CD14-positive monocyte (primary cell): ENCODE measurements at regions not wholly inside any gene's neighbourhood (a gene's known extent, or its start where the extent isn't known, plus 50 kb on each side); places are given as distances from the start of the nearest gene placed in this dataset.

ENCODE experiments used
- DNase-seq, 3 donors: peaks; one replicate each; pipeline ENCODE4 v3.0.0-alpha.2; 2011 to 2022
- H2AFZ ChIP-seq: 2 replicates; pipeline ENCODE4 v1.6.0; 2012; ENCODE audit warnings: mild to moderate bottlenecking, low read depth, low read length, inconsistent platforms; ENCODE audit not compliant: insufficient read depth, poor library complexity, severe bottlenecking
- H3K27ac ChIP-seq, 2 donors: 1 replicate in 1 of 2; 2 replicates in 1 of 2; pipeline ENCODE4 v1.5.1; 2012 to 2013; ENCODE audit warnings: low read length in 2 of 2, control low read depth in 1 of 2, inconsistent platforms in 1 of 2, low read depth in 1 of 2, mild to moderate bottlenecking in 1 of 2
- H3K27me3 ChIP-seq, 2 donors: one replicate each; pipeline versions ENCODE4 v1.6.0 to v1.6.1; 2011 to 2013; ENCODE audit warnings: low read length in 2 of 2; ENCODE audit not compliant: control insufficient read depth in 2 of 2, insufficient read depth in 2 of 2
- H3K36me3 ChIP-seq, 2 donors: replicated peaks in 1 of 2; 1 replicate in 1 of 2; 2 replicates in 1 of 2; pipeline versions ENCODE4 v1.5.1 to v1.6.1; 2012 to 2013; ENCODE audit warnings: low read length in 2 of 2, control low read depth in 1 of 2, inconsistent platforms in 1 of 2, mild to moderate bottlenecking in 1 of 2; ENCODE audit not compliant: insufficient read depth in 2 of 2, control insufficient read depth in 1 of 2
- H3K4me1 ChIP-seq, 2 donors: 1 replicate in 1 of 2; 2 replicates in 1 of 2; pipeline versions ENCODE4 v1.5.1 to v1.6.1; 2012 to 2013; ENCODE audit warnings: low read length in 2 of 2, control low read depth in 1 of 2, inconsistent platforms in 1 of 2, mild to moderate bottlenecking in 1 of 2, moderate library complexity in 1 of 2; ENCODE audit not compliant: insufficient read depth in 2 of 2, control insufficient read depth in 1 of 2
- H3K4me2 ChIP-seq: replicated peaks from 2 replicates; pipeline ENCODE3; 2012; ENCODE audit warnings: low read length, moderate library complexity, mild to moderate bottlenecking; ENCODE audit not compliant: poor library complexity, severe bottlenecking; ENCODE audit errors: extremely low read depth
- H3K4me3 ChIP-seq, 3 experiments: fragments of 200-600 bp in 1 of 3; sonication (generic) in 1 of 3; replicated peaks in 1 of 3; 1 replicate in 2 of 3; 2 replicates in 1 of 3; pipeline ENCODE4 v1.5.1; 2011 to 2013; ENCODE audit warnings: low read length in 3 of 3, mild to moderate bottlenecking in 3 of 3, control low read depth in 2 of 3, low read depth in 2 of 3, inconsistent platforms in 1 of 3, moderate library complexity in 1 of 3
- H3K79me2 ChIP-seq: 2 replicates; pipeline ENCODE4 v1.6.0; 2012; ENCODE audit warnings: mild to moderate bottlenecking, control low read depth, inconsistent platforms, low read length, moderate library complexity; ENCODE audit not compliant: insufficient read depth
- H3K9ac ChIP-seq: 2 replicates; pipeline ENCODE4 v1.6.0; 2017; ENCODE audit warnings: low read length, mild to moderate bottlenecking; ENCODE audit not compliant: insufficient read depth, poor library complexity, severe bottlenecking
- H3K9me3 ChIP-seq, 2 donors: replicated peaks in 1 of 2; 1 replicate in 1 of 2; 2 replicates in 1 of 2; pipeline versions ENCODE4 v1.5.1 to v1.6.1; 2012 to 2013; ENCODE audit warnings: low read length in 2 of 2, control low read depth in 1 of 2; ENCODE audit not compliant: control insufficient read depth in 1 of 2, insufficient read depth in 1 of 2
- H4K20me1 ChIP-seq: 2 replicates; pipeline ENCODE4 v1.6.0; 2012; ENCODE audit warnings: mild to moderate bottlenecking, low read length, control low read depth, moderate library complexity; ENCODE audit not compliant: insufficient read depth
- H3K27ac Mint-ChIP-seq, 7 donors: one replicate each; pipeline ENCODE4 v1.8.0; 2020; ENCODE audit warnings: mild to moderate bottlenecking in 7 of 7, mixed read lengths in 7 of 7, moderate library complexity in 6 of 7, inconsistent platforms in 2 of 7
- H3K27me3 Mint-ChIP-seq, 3 donors: one replicate each; pipeline ENCODE4 v1.8.0; 2021 to 2022; ENCODE audit warnings: low read depth in 3 of 3, mild to moderate bottlenecking in 3 of 3, mixed read lengths in 3 of 3, moderate library complexity in 3 of 3, inconsistent platforms in 1 of 3
- H3K36me3 Mint-ChIP-seq, 2 donors: one replicate each; pipeline ENCODE4 v1.8.0; 2020; ENCODE audit warnings: mixed read lengths in 2 of 2, inconsistent platforms in 1 of 2, mild to moderate bottlenecking in 1 of 2
- H3K4me1 Mint-ChIP-seq: one replicate; pipeline ENCODE4 v1.8.0; 2020; ENCODE audit warnings: mild to moderate bottlenecking, mixed read lengths
- H3K4me3 Mint-ChIP-seq, 2 donors: one replicate each; pipeline ENCODE4 v1.8.0; 2020; ENCODE audit warnings: mild to moderate bottlenecking in 2 of 2, mixed read lengths in 2 of 2, moderate library complexity in 1 of 2
- H3K9me3 Mint-ChIP-seq, 7 donors: one replicate each; pipeline ENCODE4 v1.8.0; 2020 to 2022; ENCODE audit warnings: mixed read lengths in 7 of 7, mild to moderate bottlenecking in 6 of 7, moderate library complexity in 6 of 7, inconsistent platforms in 2 of 7
- WGBS: methylation state at CpG from one replicate; pipeline ENCODE4 v1.1.5; 2013; ENCODE audit warnings: missing lambda C conversion rate; ENCODE audit not compliant: insufficient coverage; 5-methylcytosine and 5-hydroxymethylcytosine counted together
- intact Hi-C, 2 donors: fragments of 100-400 bp; cut with micrococcal nuclease; formaldehyde crosslinking; loops; one replicate each; pipeline versions ENCODE4 v1.15.0 to v1.15.1; 2023
- TF ChIP-seq, protein P1 (sequence below): fragments of 200-600 bp; IDR thresholded peaks from one replicate; pipeline ENCODE4 v1.8.0; 2022; ENCODE audit warnings: antibody characterized with exemption, mild to moderate bottlenecking

DNA sequence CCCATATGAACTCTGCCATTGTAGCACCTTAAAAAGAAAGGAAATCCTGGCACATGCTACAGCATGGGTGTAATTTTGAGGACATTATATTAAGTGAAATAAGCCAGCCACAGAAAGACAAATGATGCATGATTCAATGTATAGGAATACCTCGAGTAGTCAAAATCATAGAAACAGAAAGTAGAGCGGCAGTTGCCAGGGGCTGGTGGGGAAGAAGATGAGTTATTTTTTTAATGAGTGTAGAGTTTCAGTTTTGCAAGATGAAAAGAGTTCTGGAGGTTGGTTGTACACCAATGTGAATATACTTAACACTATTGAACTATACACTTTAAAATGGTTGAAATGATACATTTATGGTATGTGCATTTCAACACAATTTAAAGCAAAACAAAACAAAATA lies 133.0 kb downstream of the ZDHHC21 start:
- intact Hi-C loops = no loop called here
- peaks cover 0 to 1% (median 0%) of the 10 kb centered on the region in 3 donors for H3K27me3 Mint-ChIP-seq
- no peak overlapping the region for H3K4me3 ChIP-seq
- no peaks in the 10 kb centered on the region for H4K20me1 ChIP-seq
- H3K27me3 ChIP-seq = no peaks in the 10 kb centered on the region
- H3K36me3 Mint-ChIP-seq = no peaks in the 10 kb centered on the region
- H2AFZ ChIP-seq = no peak overlapping the region
- peaks cover 0 to 11% of the 10 kb centered on the region in 2 donors for H3K9me3 ChIP-seq
- no peaks in the 10 kb centered on the region for H3K79me2 ChIP-seq
- TF ChIP-seq, protein P1, sequence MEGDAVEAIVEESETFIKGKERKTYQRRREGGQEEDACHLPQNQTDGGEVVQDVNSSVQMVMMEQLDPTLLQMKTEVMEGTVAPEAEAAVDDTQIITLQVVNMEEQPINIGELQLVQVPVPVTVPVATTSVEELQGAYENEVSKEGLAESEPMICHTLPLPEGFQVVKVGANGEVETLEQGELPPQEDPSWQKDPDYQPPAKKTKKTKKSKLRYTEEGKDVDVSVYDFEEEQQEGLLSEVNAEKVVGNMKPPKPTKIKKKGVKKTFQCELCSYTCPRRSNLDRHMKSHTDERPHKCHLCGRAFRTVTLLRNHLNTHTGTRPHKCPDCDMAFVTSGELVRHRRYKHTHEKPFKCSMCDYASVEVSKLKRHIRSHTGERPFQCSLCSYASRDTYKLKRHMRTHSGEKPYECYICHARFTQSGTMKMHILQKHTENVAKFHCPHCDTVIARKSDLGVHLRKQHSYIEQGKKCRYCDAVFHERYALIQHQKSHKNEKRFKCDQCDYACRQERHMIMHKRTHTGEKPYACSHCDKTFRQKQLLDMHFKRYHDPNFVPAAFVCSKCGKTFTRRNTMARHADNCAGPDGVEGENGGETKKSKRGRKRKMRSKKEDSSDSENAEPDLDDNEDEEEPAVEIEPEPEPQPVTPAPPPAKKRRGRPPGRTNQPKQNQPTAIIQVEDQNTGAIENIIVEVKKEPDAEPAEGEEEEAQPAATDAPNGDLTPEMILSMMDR = no peak
- H3K36me3 ChIP-seq = no peaks in the 10 kb centered on the region
- WGBS = 88% methylated on average over 1 of the region's 2 CpGs
- no peaks in the 10 kb centered on the region for H3K4me1 Mint-ChIP-seq
- no peaks in the 10 kb centered on the region for H3K4me1 ChIP-seq
- peaks cover 2 to 16% (median 7%) of the 10 kb centered on the region in 7 donors for H3K9me3 Mint-ChIP-seq
- H3K27ac ChIP-seq = no peak overlapping the region
- no peak overlapping the region for H3K9ac ChIP-seq
- H3K4me2 ChIP-seq = no peak overlapping the region
- no peak for DNase-seq
- no peak overlapping the region for H3K4me3 Mint-ChIP-seq
- no peak overlapping the region for H3K27ac Mint-ChIP-seq

DNA sequence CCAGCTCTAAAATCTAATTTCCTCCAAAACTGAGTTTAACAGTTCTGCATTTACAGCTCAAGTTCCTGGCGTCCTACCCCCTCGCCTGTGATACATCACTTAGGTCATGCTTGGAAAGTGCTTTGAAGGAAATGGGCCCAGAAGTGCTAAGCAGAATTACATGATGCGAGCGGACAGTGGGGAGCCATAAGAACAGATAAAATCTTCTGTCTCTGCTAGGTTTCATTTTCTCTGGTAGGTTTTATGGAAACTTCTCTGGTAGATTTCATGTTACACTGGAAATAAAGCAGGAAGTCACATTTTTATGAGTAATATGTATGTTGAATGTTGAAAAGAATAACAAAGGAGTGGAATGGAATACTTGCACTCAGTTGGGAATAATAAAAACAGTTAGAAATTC lies 138.3 kb downstream of the ZDHHC21 start:
- no peak overlapping the region for H3K4me3 Mint-ChIP-seq
- H3K27me3 Mint-ChIP-seq = peaks cover 0 to 1% (median 0%) of the 10 kb centered on the region in 3 donors
- Histone ChIP-seq H3K9ac (no peak overlapping the region), H3K4me1 (no peaks in the 10 kb centered on the region), H3K9me3 (no peaks in the 10 kb centered on the region), H2AFZ (no peak overlapping the region), H3K79me2 (no peaks in the 10 kb centered on the region), H3K36me3 (no peaks in the 10 kb centered on the region), H3K27ac (no peak overlapping the region), H3K4me3 (no peak overlapping the region), H3K4me2 (no peak overlapping the region), H3K27me3 (no peaks in the 10 kb centered on the region), H4K20me1 (no peaks in the 10 kb centered on the region)
- 86% methylated on average over 2 of the region's 4 CpGs for WGBS
- no peaks in the 10 kb centered on the region for H3K36me3 Mint-ChIP-seq
- intact Hi-C loops = no loop called here
- H3K4me1 Mint-ChIP-seq = no peaks in the 10 kb centered on the region
- no peak for DNase-seq
- H3K9me3 Mint-ChIP-seq = peaks cover 0 to 6% (median 2%) of the 10 kb centered on the region in 7 donors
- TF ChIP-seq, protein P1 = no peak
- no peak overlapping the region for H3K27ac Mint-ChIP-seq
